ENCODE measurements at regions not wholly inside any gene's neighbourhood (a gene's known extent, or its start where the extent isn't known, plus 50 kb on each side); places are given as distances from the start of the nearest gene placed in this dataset.

DNA sequence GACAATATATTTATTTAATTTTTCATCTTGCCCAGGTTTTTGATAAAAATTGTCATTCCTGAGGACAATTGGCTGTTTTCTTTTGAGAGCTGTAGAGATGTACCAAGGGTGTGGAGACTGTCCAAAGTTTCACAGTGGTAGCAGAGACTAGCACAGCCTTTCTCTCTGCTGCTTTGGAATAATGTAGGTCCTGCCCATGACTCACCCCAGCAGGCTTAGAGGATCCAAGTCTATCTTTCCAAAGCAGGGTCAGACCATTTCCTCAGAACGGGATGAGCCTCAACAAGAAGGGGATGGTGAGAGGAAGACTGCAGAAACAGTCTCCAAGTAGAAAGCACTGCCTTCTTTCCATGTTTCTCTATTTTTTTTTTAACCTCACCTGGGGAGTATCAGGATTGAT is 131.5 kb upstream of the RPL34 start:
- Histone ChIP-seq H2BK15ac (ENCODE audit: low read depth, poor library complexity, severe bottlenecking) (no peak overlapping the region), H3K36me3 (ENCODE audit: control insufficient read depth in 1 of 2, insufficient read depth in 2 of 2, low read depth in 1 of 2, low read length in 2 of 2) (no peaks in the 10 kb centered on the region), H2AK5ac (ENCODE audit: low read length, severe bottlenecking) (no peak overlapping the region), H3K4me3 (ENCODE audit: insufficient read depth in 1 of 2, low read depth in 1 of 2, low read length in 2 of 2) (no peak overlapping the region), H3K18ac (ENCODE audit: low read depth in 1 of 2, low read length in 2 of 2) (no peak overlapping the region), H4K8ac (ENCODE audit: low read length) (no peak overlapping the region), H2BK5ac (ENCODE audit: low read depth, low read length, poor library complexity, severe bottlenecking) (no peak overlapping the region), H3K4me1 (ENCODE audit: control insufficient read depth, insufficient read depth, low read depth, low read length) (no peaks in the 10 kb centered on the region), H3K9ac (ENCODE audit: low read length) (no peak overlapping the region), H3K4ac (ENCODE audit: low read depth in 1 of 2, low read length in 2 of 2) (no peak overlapping the region), H3K27ac (ENCODE audit: low read length, poor library complexity, severe bottlenecking) (no peak overlapping the region), H3K79me1 (replicated peaks; ENCODE audit: low read length, poor library complexity, severe bottlenecking) (no peaks in the 10 kb centered on the region), H2AFZ (ENCODE audit: low read depth, low read length) (no peak overlapping the region), H3K9me3 (ENCODE audit: control insufficient read depth, low read length) (peaks cover 16% of the 10 kb centered on the region), H2BK12ac (ENCODE audit: low read length in 2 of 2) (no peak overlapping the region), H3K4me2 (ENCODE audit: low read length, poor library complexity, severe bottlenecking) (no peak overlapping the region), H4K91ac (ENCODE audit: low read length) (no peak overlapping the region), H2BK120ac (ENCODE audit: low read depth, low read length) (no peak overlapping the region), H3K27me3 (ENCODE audit: control insufficient read depth in 1 of 2, insufficient read depth in 1 of 2, low read length in 2 of 2) (no peaks in the 10 kb centered on the region), H3K23ac (ENCODE audit: low read length in 2 of 2) (no peak overlapping the region), H3K14ac (ENCODE audit: low read length in 2 of 2) (no peak overlapping the region)
- WGBS: 67% methylated on average over 1 of the region's 1 CpG
- no peak for DNase-seq

DNA sequence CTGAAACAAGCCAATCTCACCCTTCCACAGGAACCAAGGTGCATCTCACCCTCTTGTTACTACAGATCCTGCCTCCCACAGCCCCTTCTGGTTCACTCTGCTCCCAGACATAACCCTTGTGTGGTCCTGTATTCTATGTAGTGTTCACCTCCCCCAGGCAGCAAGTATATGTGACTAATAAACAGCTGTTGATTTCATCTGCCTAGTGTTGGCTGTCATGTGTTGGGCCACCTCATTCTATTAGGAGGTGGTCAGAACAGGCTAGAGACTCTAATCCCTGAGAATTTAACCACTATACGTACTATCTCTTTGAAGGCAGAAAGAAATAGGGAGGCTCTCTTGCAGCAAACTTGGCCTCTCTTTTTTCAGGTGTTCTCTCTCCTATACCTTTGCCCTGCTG is 134.3 kb upstream of the RPL34 start:
- H3K79me1 ChIP-seq (replicated peaks; ENCODE audit: low read length, poor library complexity, severe bottlenecking): no peaks in the 10 kb centered on the region
- H2BK12ac ChIP-seq (ENCODE audit: low read length in 2 of 2): no peak overlapping the region
- H3K4ac ChIP-seq (ENCODE audit: low read depth in 1 of 2, low read length in 2 of 2): no peak overlapping the region
- no peak overlapping the region for H3K4me2 ChIP-seq (ENCODE audit: low read length, poor library complexity, severe bottlenecking)
- H3K18ac ChIP-seq (ENCODE audit: low read depth in 1 of 2, low read length in 2 of 2): no peak overlapping the region
- H3K23ac ChIP-seq (ENCODE audit: low read length in 2 of 2): no peak overlapping the region
- no peak overlapping the region for H2BK5ac ChIP-seq (ENCODE audit: low read depth, low read length, poor library complexity, severe bottlenecking)
- 100% methylated on average over 1 of the region's 1 CpG for WGBS
- DNase-seq: no peak
- H2BK120ac ChIP-seq (ENCODE audit: low read depth, low read length): no peak overlapping the region
- no peak overlapping the region for H3K9ac ChIP-seq (ENCODE audit: low read length)
- H2AFZ ChIP-seq (ENCODE audit: low read depth, low read length): no peak overlapping the region
- H3K36me3 ChIP-seq (ENCODE audit: control insufficient read depth in 1 of 2, insufficient read depth in 2 of 2, low read depth in 1 of 2, low read length in 2 of 2): no peaks in the 10 kb centered on the region
- H3K27ac ChIP-seq (ENCODE audit: low read length, poor library complexity, severe bottlenecking): no peak overlapping the region
- no peaks in the 10 kb centered on the region for H3K27me3 ChIP-seq (ENCODE audit: control insufficient read depth in 1 of 2, insufficient read depth in 1 of 2, low read length in 2 of 2)
- no peak overlapping the region for H3K4me3 ChIP-seq (ENCODE audit: insufficient read depth in 1 of 2, low read depth in 1 of 2, low read length in 2 of 2)
- no peak overlapping the region for H4K8ac ChIP-seq (ENCODE audit: low read length)
- H4K91ac ChIP-seq (ENCODE audit: low read length): no peak overlapping the region
- no peak overlapping the region for H2BK15ac ChIP-seq (ENCODE audit: low read depth, poor library complexity, severe bottlenecking)
- H3K9me3 ChIP-seq (ENCODE audit: control insufficient read depth, low read length): no peaks in the 10 kb centered on the region
- no peak overlapping the region for H2AK5ac ChIP-seq (ENCODE audit: low read length, severe bottlenecking)
- H3K14ac ChIP-seq (ENCODE audit: low read length in 2 of 2): no peak overlapping the region
- H3K4me1 ChIP-seq (ENCODE audit: control insufficient read depth, insufficient read depth, low read depth, low read length): no peaks in the 10 kb centered on the region

DNA sequence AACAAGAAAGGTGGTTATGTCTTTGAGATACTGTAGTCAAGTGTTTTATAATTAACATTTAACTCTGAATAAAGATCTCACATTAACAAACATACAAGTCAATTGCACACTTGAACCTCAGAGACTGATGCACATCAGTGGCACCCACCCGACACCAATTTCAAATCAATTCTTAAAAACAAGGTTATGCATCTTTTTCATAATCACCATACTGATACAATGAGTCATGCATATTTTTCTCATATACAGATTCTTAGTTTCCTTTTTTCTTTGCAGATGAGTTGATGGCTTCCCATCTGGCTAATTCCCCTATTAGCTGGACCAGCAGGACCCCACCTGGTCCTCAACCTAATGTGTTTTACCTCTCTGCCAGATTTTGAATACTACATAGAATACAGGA is 136.2 kb upstream of the RPL34 start:
- H3K4me1 ChIP-seq (ENCODE audit: control insufficient read depth, insufficient read depth, low read depth, low read length): no peaks in the 10 kb centered on the region
- no peaks in the 10 kb centered on the region for H3K36me3 ChIP-seq (ENCODE audit: control insufficient read depth in 1 of 2, insufficient read depth in 2 of 2, low read depth in 1 of 2, low read length in 2 of 2)
- H3K9ac ChIP-seq (ENCODE audit: low read length): no peak overlapping the region
- H4K8ac ChIP-seq (ENCODE audit: low read length): no peak overlapping the region
- no peaks in the 10 kb centered on the region for H3K9me3 ChIP-seq (ENCODE audit: control insufficient read depth, low read length)
- H3K27ac ChIP-seq (ENCODE audit: low read length, poor library complexity, severe bottlenecking): no peak overlapping the region
- DNase-seq: no peak
- no peak overlapping the region for H2AK5ac ChIP-seq (ENCODE audit: low read length, severe bottlenecking)
- H3K79me1 ChIP-seq (replicated peaks; ENCODE audit: low read length, poor library complexity, severe bottlenecking): no peaks in the 10 kb centered on the region
- 89% methylated on average over 1 of the region's 1 CpG for WGBS
- no peak overlapping the region for H2AFZ ChIP-seq (ENCODE audit: low read depth, low read length)
- no peak overlapping the region for H4K91ac ChIP-seq (ENCODE audit: low read length)
- no peak overlapping the region for H2BK12ac ChIP-seq (ENCODE audit: low read length in 2 of 2)
- no peaks in the 10 kb centered on the region for H3K27me3 ChIP-seq (ENCODE audit: control insufficient read depth in 1 of 2, insufficient read depth in 1 of 2, low read length in 2 of 2)
- H3K23ac ChIP-seq (ENCODE audit: low read length in 2 of 2): no peak overlapping the region
- H3K4me2 ChIP-seq (ENCODE audit: low read length, poor library complexity, severe bottlenecking): no peak overlapping the region
- H2BK15ac ChIP-seq (ENCODE audit: low read depth, poor library complexity, severe bottlenecking): no peak overlapping the region
- H3K14ac ChIP-seq (ENCODE audit: low read length in 2 of 2): no peak overlapping the region
- no peak overlapping the region for H3K18ac ChIP-seq (ENCODE audit: low read depth in 1 of 2, low read length in 2 of 2)
- H3K4me3 ChIP-seq (ENCODE audit: insufficient read depth in 1 of 2, low read depth in 1 of 2, low read length in 2 of 2): no peak overlapping the region
- H3K4ac ChIP-seq (ENCODE audit: low read depth in 1 of 2, low read length in 2 of 2): no peak overlapping the region
- no peak overlapping the region for H2BK120ac ChIP-seq (ENCODE audit: low read depth, low read length)
- H2BK5ac ChIP-seq (ENCODE audit: low read depth, low read length, poor library complexity, severe bottlenecking): no peak overlapping the region

DNA sequence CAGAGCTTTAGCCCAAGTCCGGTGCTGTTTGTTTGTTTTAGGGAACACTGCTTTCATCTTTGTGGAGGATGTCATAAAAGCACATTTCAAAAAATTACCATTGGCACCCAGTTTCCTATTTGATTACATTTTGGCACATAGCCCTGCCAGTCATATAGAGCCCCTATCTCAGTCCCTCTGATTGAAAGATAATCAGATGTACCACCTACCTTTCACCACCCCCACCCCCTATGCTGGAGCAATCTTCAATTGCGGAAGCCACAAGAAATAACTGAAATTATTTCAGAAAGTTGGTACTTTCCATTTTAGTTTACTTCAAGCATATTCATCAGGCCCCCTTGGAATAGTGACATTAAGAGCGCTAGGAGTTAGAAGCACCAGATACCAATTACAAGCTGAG is 136.7 kb upstream of the RPL34 start:
- Histone ChIP-seq H3K36me3 (ENCODE audit: control insufficient read depth in 1 of 2, insufficient read depth in 2 of 2, low read depth in 1 of 2, low read length in 2 of 2) (no peaks in the 10 kb centered on the region), H3K9me3 (ENCODE audit: control insufficient read depth, low read length) (no peaks in the 10 kb centered on the region), H3K9ac (ENCODE audit: low read length) (no peak overlapping the region), H2BK15ac (ENCODE audit: low read depth, poor library complexity, severe bottlenecking) (no peak overlapping the region), H4K8ac (ENCODE audit: low read length) (no peak overlapping the region), H3K18ac (ENCODE audit: low read depth in 1 of 2, low read length in 2 of 2) (no peak overlapping the region), H2AFZ (ENCODE audit: low read depth, low read length) (no peak overlapping the region), H3K4me3 (ENCODE audit: insufficient read depth in 1 of 2, low read depth in 1 of 2, low read length in 2 of 2) (no peak overlapping the region), H3K27ac (ENCODE audit: low read length, poor library complexity, severe bottlenecking) (no peak overlapping the region), H3K4me1 (ENCODE audit: control insufficient read depth, insufficient read depth, low read depth, low read length) (no peaks in the 10 kb centered on the region), H2AK5ac (ENCODE audit: low read length, severe bottlenecking) (no peak overlapping the region), H2BK120ac (ENCODE audit: low read depth, low read length) (no peak overlapping the region), H3K4me2 (ENCODE audit: low read length, poor library complexity, severe bottlenecking) (no peak overlapping the region), H4K91ac (ENCODE audit: low read length) (no peak overlapping the region), H3K23ac (ENCODE audit: low read length in 2 of 2) (no peak overlapping the region), H3K14ac (ENCODE audit: low read length in 2 of 2) (no peak overlapping the region), H3K4ac (ENCODE audit: low read depth in 1 of 2, low read length in 2 of 2) (no peak overlapping the region), H3K27me3 (ENCODE audit: control insufficient read depth in 1 of 2, insufficient read depth in 1 of 2, low read length in 2 of 2) (no peaks in the 10 kb centered on the region), H2BK12ac (ENCODE audit: low read length in 2 of 2) (no peak overlapping the region), H2BK5ac (ENCODE audit: low read depth, low read length, poor library complexity, severe bottlenecking) (no peak overlapping the region), H3K79me1 (replicated peaks; ENCODE audit: low read length, poor library complexity, severe bottlenecking) (no peaks in the 10 kb centered on the region)
- DNase-seq: no peak
- WGBS: 97% methylated on average over 3 of the region's 3 CpGs
